ENCODE measurements at regions not wholly inside any gene's neighbourhood (a gene's known extent, or its start where the extent isn't known, plus 50 kb on each side); places are given as distances from the start of the nearest gene placed in this dataset.

DNA sequence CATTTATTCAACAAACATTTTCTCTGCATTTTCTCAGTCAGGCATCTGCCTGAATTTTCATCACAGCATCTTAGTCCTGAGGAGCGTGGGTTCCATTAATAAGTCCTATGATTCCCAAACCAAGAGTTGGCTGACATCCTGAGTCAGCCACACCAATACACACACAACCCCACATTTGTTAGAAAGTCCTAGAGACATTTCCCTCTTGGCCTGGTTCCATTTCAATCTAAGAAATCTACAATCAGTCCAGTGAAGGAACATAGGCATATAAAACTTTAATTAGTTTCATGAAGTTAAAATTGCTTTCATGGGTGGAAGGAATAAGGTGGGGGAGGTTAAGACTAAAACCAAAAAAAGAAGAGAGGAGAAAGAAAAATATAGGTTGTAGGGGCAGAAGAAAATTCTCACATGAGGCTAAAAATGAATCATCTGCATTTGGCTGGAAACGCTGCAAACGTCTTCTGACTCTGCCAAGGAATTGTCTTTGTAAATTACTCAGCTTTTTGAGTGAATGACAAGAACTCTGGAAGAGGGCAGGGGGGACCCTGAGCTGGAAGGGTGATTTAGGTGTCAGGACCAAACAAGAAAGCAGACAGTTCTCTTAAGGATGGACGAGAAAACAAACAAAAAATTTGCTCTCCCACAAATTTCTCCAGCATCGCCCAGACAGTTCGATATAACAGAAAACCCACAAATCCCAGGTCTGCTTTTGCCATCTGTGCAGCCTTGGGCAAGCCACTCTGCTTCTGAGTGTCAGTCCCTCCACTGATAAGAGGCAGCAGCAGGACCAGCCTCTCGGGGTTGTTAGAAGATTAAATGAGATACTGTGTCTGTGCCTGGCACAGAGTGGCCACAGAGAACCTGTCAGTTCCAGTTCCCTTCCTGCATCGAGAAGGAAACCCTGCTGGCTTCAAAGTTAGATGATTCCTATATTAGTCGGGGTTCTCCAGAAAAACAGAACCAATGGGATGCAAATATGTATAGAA is 289.7 kb downstream of the CDK5RAP2 start:
- DNase-seq: no peak
- Histone ChIP-seq H3K27ac (no peak overlapping the region), H3K4me1 (peaks cover 0 to 3% (median 0%) of the 10 kb centered on the region in 4 donors), H3K4me3 (no peak overlapping the region), H3K9me3 (no peaks in the 10 kb centered on the region), H3K27me3 (no peaks in the 10 kb centered on the region), H3K36me3 (no peaks in the 10 kb centered on the region)
- TF ChIP-seq, protein P1, sequence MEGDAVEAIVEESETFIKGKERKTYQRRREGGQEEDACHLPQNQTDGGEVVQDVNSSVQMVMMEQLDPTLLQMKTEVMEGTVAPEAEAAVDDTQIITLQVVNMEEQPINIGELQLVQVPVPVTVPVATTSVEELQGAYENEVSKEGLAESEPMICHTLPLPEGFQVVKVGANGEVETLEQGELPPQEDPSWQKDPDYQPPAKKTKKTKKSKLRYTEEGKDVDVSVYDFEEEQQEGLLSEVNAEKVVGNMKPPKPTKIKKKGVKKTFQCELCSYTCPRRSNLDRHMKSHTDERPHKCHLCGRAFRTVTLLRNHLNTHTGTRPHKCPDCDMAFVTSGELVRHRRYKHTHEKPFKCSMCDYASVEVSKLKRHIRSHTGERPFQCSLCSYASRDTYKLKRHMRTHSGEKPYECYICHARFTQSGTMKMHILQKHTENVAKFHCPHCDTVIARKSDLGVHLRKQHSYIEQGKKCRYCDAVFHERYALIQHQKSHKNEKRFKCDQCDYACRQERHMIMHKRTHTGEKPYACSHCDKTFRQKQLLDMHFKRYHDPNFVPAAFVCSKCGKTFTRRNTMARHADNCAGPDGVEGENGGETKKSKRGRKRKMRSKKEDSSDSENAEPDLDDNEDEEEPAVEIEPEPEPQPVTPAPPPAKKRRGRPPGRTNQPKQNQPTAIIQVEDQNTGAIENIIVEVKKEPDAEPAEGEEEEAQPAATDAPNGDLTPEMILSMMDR (IDR thresholded peaks at IDR 0.05): no peak
- TF ChIP-seq POLR2A (IDR thresholded peaks at IDR 0.05): no peak
- ATAC-seq: no peak
- 59% methylated on average over 7 of the region's 9 CpGs for WGBS (ENCODE audit: insufficient coverage, low coverage, low lambda C conversion rate, missing lambda C conversion rate)
- intact Hi-C loops (cut with DNase I): no loop called here

- Histone ChIP-seq H3K27me3 (no peaks in the 10 kb centered on the region), H3K36me3 (no peaks in the 10 kb centered on the region), H3K4me3 (no peak overlapping the region), H3K4me1 (peaks cover 0 to 3% (median 0%) of the 10 kb centered on the region in 4 donors), H3K9me3 (no peaks in the 10 kb centered on the region), H3K27ac (no peak overlapping the region)
- intact Hi-C loops (cut with DNase I): no loop called here
- DNase-seq: no peak
- no peak for ATAC-seq
- TF ChIP-seq, protein P1 (IDR thresholded peaks at IDR 0.05): no peak
- no peak for TF ChIP-seq POLR2A (IDR thresholded peaks at IDR 0.05)
Measured at GRCh38 chr9:120289098-120289497, 290.9 kb downstream of the CDK5RAP2 start.

DNA sequence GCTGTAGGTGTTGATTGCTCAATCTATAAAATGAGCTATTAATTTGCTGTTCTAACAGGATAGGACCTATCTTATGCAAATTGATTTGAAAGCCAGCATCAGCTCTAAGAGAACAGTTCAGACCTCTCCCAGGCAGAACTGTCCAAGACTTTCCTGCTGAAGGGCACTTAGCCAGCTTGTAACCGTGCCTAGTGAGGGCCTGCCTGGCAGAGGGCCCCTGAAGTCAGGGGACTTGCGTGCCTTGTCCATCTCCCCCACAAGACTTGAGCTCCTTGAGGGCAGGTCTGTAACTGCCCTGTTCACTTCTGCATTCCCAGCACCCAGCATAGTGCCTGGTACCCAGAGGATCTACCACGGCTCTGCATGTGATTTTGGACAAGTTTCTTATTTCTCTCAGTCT is 293.4 kb downstream of the CDK5RAP2 start:
- 100% methylated on average over 1 of the region's 3 CpGs for WGBS (ENCODE audit: insufficient coverage, low coverage, low lambda C conversion rate, missing lambda C conversion rate)

DNA sequence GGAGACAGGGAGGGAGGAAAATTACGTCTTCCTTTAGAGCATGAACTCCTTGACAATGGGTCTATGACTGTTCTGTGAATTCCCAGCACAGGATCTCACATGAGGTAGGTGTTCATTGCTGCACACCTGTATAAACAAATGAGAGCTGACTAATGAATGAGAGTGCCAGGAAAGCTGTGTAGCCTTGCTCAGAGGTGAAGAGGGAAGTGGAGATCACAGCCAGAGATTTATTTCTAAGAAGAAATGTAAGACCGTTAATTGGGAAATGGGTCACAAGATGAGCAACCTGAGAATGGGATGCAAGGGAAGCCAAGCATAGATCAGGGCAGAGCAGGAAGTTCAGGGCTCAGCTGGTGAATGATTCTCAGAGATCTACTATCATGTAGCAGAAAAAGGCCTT is 295.1 kb downstream of the CDK5RAP2 start:
- no peak for DNase-seq
- Histone ChIP-seq H3K27me3 (no peaks in the 10 kb centered on the region), H3K4me3 (no peak overlapping the region), H3K27ac (no peak overlapping the region), H3K9me3 (no peaks in the 10 kb centered on the region), H3K36me3 (no peaks in the 10 kb centered on the region), H3K4me1 (no peaks in the 10 kb centered on the region)
- intact Hi-C loops (cut with DNase I): no loop called here
- WGBS (ENCODE audit: insufficient coverage, low coverage, low lambda C conversion rate, missing lambda C conversion rate): 66% methylated on average over 2 of the region's 2 CpGs
- no peak for TF ChIP-seq POLR2A (IDR thresholded peaks at IDR 0.05)
- TF ChIP-seq, protein P1 (IDR thresholded peaks at IDR 0.05): no peak
- ATAC-seq: no peak

More for the DNA sequence above, 293.4 kb downstream of the CDK5RAP2 start:
- H3K9me3 ChIP-seq: no peaks in the 10 kb centered on the region
- TF ChIP-seq POLR2A (IDR thresholded peaks at IDR 0.05): no peak
- TF ChIP-seq, protein P1 (IDR thresholded peaks at IDR 0.05): no peak
- H3K4me3 ChIP-seq: no peak overlapping the region
- H3K36me3 ChIP-seq: no peaks in the 10 kb centered on the region
- no peaks in the 10 kb centered on the region for H3K4me1 ChIP-seq
- DNase-seq: no peak
- intact Hi-C loops (cut with DNase I): no loop called here
- no peaks in the 10 kb centered on the region for H3K27me3 ChIP-seq
- no peak overlapping the region for H3K27ac ChIP-seq
- ATAC-seq: no peak
